ENCODE measurements at regions not wholly inside any gene's neighbourhood (a gene's known extent, or its start where the extent isn't known, plus 50 kb on each side); places are given as distances from the start of the nearest gene placed in this dataset.

DNA sequence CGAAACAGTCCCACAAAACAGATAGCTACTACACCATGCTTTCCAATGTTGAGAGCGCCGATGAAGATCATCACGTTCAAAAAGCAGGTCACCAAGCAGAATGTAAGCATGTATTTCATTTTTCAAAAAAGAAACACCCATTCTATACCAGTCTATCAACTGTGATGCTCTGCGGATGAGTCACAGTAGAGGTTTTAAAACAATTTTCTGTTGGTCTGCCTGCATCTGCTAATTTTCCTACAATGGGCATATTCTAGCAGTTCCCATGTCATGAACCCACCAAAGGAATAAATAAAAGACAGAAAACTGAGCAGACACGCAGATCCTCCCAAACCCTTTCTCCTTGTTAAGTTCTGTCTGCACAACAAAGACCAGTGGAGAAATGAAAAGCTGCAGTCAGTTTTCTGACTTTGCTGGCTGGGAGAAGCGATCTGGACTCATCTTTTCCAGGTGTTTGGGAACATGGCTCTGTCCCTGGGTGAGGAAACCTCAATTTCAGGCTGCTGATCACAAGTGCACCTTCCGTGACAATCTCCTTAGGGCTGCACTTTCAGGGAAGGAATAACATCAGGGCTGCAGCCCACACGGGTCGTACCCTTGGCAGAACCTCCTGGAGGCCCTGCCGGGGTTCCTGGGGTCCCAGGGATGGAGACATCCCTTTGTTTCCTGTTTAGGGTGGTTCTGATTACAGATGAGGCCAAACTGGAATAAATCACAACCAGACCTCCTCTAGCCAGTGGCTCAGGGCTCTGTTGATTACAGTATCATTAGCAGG lies 200.1 kb downstream of the BMP7 start:
- no peak for DNase-seq

DNA sequence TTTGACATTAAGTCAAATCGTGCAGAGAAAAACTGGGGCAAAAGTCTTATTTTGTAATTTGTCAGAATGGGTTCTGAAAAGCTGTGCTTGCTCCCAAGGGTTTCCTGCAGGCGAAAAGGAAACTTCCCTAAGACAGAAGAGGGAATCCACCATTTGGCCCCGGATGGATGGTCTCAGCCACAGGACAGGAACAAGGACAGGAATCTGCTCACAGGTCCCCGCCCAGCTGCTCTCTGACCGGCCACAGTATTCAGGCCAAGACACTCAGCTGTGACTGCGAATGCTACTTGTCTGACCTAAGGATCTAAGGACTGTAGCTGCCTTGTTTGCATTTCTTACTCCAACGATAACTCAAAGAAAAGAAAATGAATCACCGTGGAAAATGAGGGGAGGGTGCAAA lies 197.0 kb downstream of the BMP7 start:
- DNase-seq = no peak

- no peak for DNase-seq
Measured at GRCh38 chr20:57070296-57070695, 196.1 kb downstream of the BMP7 start.

GRCh38 chr20:57071283-57071731 lies 195.1 kb downstream of the BMP7 start:
- no peak for DNase-seq

GRCh38 chr20:57071954-57072583 lies 194.4 kb downstream of the BMP7 start:
- DNase-seq = no peak

GRCh38 chr20:57073402-57073801 lies 193.0 kb downstream of the BMP7 start:
- DNase-seq = no peak

GRCh38 chr20:57074386-57074785 lies 192.1 kb downstream of the BMP7 start:
- DNase-seq = no peak

GRCh38 chr20:57075181-57075580 lies 191.3 kb downstream of the BMP7 start:
- no peak for DNase-seq

DNA sequence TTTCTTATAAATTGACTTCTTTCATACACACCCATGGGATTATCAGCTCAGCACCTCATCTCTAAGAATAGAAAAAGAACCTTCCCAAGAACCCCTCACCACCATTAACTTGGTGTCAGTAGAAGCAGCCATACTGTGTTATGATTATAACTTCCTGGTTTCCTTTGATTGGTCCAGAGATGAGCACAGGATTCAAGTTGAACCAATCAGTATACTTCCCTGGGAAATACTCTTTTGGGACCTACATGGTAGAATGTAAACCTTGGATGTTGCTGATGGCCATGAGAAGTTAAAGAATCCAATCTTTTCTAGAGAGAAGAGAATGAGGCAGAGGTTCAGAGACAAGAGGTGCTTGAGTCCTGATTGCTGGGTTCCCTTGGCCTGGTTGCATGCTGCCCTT lies 190.8 kb downstream of the BMP7 start:
- no peak for DNase-seq

GRCh38 chr20:57076152-57076652 lies 190.2 kb downstream of the BMP7 start:
- DNase-seq = no peak

DNA sequence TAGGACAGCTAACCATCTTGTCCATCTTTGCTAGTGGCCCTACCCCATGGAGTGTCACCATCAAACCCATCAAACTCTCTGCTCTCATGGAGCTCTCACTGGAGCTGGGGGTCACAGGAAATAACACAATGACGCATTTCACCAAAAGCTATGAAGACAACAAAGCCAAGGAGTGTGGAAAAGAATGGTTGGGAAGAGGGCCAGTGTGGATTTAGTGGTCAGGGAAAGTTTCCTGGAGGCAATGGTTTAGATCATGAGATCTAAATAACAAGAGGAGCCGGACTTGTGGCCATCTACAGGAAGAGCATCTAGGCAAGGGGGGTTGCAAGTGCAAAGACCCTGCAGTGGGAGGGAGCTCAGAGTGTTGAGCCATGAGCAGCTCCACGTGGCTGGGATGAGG lies 189.5 kb downstream of the BMP7 start:
- no peak for DNase-seq

DNA sequence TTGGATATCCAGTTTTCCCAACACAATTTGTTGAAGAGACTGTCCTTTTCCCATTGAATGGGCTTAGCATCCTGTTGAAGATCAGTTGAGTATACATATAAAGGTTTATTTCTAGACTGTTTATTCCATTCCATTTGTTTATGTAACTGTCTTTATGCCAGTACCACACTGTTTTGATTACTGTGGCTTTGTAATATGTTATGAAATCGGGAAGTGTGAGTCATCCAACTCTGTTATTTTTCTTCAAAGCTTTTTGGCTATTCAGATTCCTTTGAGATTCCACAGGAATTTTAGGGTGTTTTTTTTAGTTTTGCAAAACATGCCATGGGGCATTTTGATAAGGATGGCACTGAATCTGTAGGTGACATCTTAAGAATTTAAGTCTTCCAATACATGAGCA lies 188.3 kb downstream of the BMP7 start:
- DNase-seq = no peak

DNA sequence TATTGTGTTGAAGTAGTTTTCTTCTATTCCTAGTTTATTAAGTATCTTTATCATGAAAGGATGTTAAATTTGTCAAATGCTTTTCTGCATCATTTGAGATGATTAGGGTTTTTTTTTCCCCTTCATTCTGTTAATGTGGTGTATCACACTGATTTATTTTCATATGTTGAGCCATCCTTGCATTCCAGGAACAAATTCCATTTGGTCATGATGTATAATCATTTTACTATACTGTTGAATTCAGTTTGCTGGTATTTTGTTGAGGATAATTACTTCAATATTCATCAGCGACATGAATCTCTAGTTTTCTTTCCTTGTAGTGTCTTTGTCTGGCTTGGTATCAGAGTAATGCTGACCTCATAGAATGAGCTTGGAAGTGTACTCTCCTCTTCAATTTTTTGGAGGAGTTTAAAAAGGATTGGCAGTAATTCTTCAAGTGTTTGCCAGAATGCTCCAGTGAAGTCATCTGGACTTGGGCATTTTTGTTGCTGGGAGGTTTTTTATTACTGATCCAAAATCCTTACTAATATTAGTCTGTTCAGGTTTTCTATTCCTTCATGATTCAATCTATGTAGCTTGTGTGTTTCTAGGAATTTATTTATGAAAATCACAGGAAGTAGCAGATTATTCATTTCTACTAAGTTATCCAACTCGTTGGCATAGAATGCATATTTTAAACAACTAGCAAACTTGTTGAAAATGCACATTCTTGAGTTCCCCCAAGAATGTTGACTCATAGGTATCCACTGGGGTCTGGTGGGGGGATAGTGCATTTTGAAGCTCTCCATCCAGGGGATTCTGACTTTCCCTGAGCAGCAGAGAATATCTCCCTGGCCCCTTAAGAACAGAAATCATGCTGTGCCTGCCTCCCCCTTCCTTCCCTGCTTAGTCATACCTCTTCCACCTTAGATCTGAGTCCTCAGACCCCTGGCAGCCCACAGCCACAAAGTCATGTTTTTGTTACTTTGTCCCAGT lies 187.1 kb downstream of the BMP7 start:
- no peak for DNase-seq

GRCh38 chr20:57080796-57081195 lies 185.6 kb downstream of the BMP7 start:
- DNase-seq = no peak

DNA sequence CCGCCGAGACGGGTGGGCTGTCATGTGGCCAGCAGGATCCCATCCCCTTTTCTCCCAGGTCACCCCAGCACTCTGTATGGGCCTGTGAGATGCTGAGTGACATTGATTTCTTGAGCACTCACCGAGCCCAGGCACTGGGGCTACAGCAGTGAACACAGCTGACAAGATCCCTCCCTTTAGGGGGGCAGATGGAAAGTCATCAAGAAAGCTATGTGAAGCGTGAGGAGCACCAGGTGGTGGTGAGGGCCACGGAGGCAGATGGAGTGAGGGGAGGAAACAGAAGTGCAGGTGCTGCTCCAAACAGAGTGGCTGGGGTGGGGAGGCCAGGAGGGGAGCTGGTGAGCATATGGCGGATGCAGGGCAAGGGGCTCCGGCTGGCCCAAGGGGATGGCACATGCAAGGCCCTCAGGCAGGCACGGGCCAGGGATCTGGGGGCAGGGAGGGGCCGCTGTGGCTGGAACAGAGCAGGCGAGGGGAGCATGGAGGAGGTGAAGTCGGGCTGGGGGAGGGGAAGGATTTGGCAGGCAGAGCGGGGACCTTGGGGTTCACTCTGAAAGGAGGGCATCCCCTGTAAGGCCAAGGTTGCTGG lies 184.0 kb downstream of the BMP7 start:
- no peak for DNase-seq

- DNase-seq = no peak
Measured at GRCh38 chr20:57083072-57083471, 183.4 kb downstream of the BMP7 start.

DNA sequence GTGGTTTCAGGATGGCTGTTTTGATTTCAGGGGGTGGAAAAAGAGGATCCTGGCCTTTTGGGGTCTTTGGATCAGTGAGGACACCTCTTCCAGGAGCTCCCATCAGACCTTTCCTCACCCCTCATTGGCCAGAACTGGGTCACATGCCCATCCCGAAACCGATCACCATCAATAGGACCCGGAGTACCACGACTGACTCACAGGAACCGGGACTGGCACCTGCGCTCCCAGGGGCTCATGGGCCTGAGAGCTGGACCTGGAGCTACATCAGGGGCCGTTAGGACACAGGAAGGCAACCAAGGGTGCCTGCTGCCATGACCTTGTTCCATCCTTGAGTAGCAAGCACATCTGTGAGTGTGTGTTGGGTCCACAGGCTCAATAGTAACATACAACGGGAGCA lies 180.4 kb downstream of the BMP7 start:
- no peak for DNase-seq

DNA sequence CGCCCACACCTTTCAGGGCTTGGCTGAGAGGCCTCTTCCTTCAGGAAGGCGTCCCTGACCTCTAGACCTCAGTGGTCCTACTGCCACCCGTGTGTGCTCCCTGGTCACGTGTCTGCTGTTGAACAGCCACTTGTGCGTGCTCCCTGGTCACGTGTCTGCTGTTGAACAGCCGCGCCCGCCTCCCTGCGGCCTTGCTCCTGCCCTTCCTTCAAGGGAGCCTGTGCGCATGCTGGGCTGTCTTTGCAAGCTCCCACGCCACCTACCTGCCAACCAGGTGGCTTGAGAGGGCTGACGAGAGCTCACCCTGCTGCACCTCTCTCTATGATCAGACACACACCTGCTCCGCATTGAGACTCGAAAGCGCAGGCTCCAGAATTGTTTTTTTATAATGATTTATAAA lies 179.3 kb downstream of the BMP7 start:
- no peak for DNase-seq

- no peak for DNase-seq
Measured at GRCh38 chr20:57087705-57088104, 178.7 kb downstream of the BMP7 start.

DNA sequence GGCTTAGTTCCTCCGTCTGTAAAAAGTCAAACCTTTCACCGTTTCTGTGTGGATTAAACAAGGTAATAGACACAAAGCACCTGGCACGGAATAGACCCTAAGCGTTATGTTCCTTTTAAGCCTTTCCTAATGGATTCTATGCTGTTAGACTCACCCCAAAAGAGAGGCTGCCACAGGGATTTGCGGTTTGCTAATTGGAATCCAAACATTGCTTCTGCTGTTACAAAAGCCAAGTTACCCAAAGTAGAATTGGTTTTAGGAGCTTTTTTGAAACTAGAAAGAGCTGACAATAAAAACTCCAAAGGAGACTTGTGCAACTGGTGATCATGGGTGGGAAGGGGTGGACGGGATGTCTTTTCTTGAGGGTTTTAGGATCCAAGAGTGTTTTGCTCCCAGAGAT lies 178.0 kb downstream of the BMP7 start:
- DNase-seq = no peak

DNA sequence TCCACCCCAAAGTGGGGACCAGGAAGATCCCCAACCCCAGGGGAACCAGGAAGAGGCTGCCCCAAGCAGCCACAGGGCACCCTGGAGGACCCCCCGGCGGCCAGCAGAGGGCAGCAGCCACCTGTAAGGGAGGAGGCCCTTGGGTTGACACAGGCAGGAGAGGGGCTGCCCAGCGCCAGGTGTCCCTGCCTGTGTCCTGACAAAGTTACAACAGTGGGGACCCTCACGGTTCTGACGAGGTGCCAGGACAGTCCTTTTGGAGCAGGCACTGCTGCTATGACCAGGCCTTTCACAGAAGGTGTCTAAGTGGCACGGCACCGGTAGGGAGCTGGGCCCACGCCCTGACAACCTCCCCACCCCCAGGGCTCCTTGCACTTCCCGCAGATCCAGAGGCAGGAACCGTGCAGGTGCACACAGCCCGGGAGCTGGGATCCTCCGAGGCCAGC lies 176.7 kb downstream of the BMP7 start:
- peak; percentile 29 for DNase-seq
